ENCODE measurements at regions not wholly inside any gene's neighbourhood (a gene's known extent, or its start where the extent isn't known, plus 50 kb on each side); places are given as distances from the start of the nearest gene placed in this dataset.

DNA sequence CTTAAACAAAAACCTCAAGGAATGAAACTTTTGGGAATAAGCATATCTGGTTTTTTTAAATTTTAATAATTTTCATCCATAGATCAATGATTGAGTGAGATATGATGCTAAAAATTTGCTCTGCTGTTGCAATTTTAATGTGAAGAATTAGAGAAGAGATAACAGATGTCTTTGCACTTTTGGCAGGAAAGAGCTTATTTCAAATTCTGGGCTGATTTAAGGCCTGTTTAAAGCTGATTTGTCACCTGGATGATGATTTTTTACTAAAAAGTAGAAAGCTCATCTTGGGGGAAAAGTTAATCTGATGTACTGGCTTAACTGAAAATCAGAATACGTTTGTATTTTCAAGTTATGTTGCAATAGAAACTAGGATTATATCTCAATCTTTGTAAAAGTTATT lies 268.9 kb upstream of the NOVA1 start:
- TF ChIP-seq, protein P1, sequence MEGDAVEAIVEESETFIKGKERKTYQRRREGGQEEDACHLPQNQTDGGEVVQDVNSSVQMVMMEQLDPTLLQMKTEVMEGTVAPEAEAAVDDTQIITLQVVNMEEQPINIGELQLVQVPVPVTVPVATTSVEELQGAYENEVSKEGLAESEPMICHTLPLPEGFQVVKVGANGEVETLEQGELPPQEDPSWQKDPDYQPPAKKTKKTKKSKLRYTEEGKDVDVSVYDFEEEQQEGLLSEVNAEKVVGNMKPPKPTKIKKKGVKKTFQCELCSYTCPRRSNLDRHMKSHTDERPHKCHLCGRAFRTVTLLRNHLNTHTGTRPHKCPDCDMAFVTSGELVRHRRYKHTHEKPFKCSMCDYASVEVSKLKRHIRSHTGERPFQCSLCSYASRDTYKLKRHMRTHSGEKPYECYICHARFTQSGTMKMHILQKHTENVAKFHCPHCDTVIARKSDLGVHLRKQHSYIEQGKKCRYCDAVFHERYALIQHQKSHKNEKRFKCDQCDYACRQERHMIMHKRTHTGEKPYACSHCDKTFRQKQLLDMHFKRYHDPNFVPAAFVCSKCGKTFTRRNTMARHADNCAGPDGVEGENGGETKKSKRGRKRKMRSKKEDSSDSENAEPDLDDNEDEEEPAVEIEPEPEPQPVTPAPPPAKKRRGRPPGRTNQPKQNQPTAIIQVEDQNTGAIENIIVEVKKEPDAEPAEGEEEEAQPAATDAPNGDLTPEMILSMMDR (IDR thresholded peaks at IDR 0.05) = no peak
- TF ChIP-seq POLR2A (IDR thresholded peaks at IDR 0.05) (no peak), EP300 (IDR thresholded peaks at IDR 0.05) (no peak)

All from gastroesophageal sphincter (tissue), 3 donors.